Activated CD8-positive, alpha-beta memory T cell treated with anti-CD3 and anti-CD28 coated beads, Interleukin-2, amount 10 ng/mL, durations not matched to agents 7 days and 5 days (primary cell): ENCODE measurements at regions not wholly inside any gene's neighbourhood (a gene's known extent, or its start where the extent isn't known, plus 50 kb on each side); places are given as distances from the start of the nearest gene placed in this dataset.

Experiments
- ATAC-seq: fragments of 150-1000 bp; cut with Tn5 transposase; one replicate; pipeline ENCODE4 v1.10.0; 2021; ENCODE audit warnings: moderate library complexity
- CTCF ChIA-PET: fragments of 350-600 bp; sonication (Branson Sonifier 250); formaldehyde crosslinking; loops from one replicate; lab custom pipeline; 2021; ENCODE audit warnings: antibody characterized with exemption; lab: Charles Lee
- DNase-seq: peaks from one replicate; pipeline ENCODE4 v3.0.0-alpha.2; 2020
- H3K27ac Mint-ChIP-seq: one replicate; pipeline ENCODE4 v1.8.0; 2021; ENCODE audit warnings: mild to moderate bottlenecking, mixed read lengths
- H3K27me3 Mint-ChIP-seq: one replicate; pipeline ENCODE4 v1.8.0; 2021; ENCODE audit warnings: mixed read lengths
- H3K36me3 Mint-ChIP-seq: one replicate; pipeline ENCODE4 v1.8.0; 2021; ENCODE audit warnings: mild to moderate bottlenecking, mixed read lengths
- H3K4me1 Mint-ChIP-seq: one replicate; pipeline ENCODE4 v1.8.0; 2021; ENCODE audit warnings: mixed read lengths
- H3K4me3 Mint-ChIP-seq: one replicate; pipeline ENCODE4 v1.8.0; 2021; ENCODE audit warnings: mild to moderate bottlenecking, moderate library complexity, mixed read lengths
- H3K9me3 Mint-ChIP-seq: one replicate; pipeline ENCODE4 v1.8.0; 2022; ENCODE audit warnings: low read depth, mixed read lengths

DNA sequence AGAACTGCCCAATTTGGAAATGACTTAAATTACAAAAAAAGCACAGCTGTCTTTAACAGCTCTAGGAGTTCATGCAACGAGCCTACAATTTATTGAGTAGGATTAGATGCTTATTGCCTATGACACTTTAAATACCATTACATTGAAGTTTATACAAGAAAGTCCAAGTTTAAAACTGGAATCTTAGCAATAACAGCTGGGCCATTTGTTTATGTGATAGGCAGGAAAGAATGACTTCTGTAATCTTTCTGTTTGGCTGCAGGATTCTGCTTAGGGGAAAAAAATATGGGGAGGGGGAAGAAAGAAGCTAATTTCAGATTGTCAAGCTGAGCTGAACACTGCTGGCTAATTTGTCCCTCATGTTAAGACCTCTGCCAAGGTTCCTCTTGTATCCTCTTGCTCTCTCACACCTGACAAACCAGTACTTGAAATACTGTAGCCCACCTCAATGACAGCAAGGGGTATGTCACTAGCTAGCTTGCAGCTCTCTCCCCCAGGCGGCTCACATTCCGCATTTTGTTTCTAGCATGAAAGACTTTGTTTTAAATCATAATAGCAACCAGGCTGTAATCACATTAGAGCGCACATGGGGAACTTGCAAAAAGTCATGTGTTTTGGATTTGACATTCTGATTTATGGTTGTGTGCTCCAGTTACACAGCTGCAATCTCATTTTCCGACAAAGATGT lies 384.8 kb downstream of the BMP4 start:
- no peaks in the 10 kb centered on the region for H3K4me1 Mint-ChIP-seq
- ATAC-seq = no peak
- CTCF ChIA-PET = no interaction called here

GRCh38 chr14:53570411-53571387 lies 385.9 kb downstream of the BMP4 start:
- CTCF ChIA-PET = no interaction called here
- Mint-ChIP-seq H3K4me3 (no peak overlapping the region), H3K9me3 (peaks cover 2% of the 10 kb centered on the region), H3K27ac (no peak overlapping the region), H3K4me1 (no peaks in the 10 kb centered on the region), H3K36me3 (no peaks in the 10 kb centered on the region), H3K27me3 (peaks cover 10% of the 10 kb centered on the region)
- no peak for DNase-seq
- ATAC-seq = no peak

More for the DNA sequence above, 384.8 kb downstream of the BMP4 start:
- Mint-ChIP-seq H3K9me3 (peaks cover 2% of the 10 kb centered on the region), H3K27me3 (peaks cover 10% of the 10 kb centered on the region), H3K4me3 (no peak overlapping the region), H3K36me3 (no peaks in the 10 kb centered on the region), H3K27ac (no peak overlapping the region)
- DNase-seq = no peak

- no peaks in the 10 kb centered on the region for H3K4me1 Mint-ChIP-seq
- H3K27ac Mint-ChIP-seq = no peak overlapping the region
- H3K9me3 Mint-ChIP-seq = peaks cover 2% of the 10 kb centered on the region
- peaks cover 10% of the 10 kb centered on the region for H3K27me3 Mint-ChIP-seq
- no peak overlapping the region for H3K4me3 Mint-ChIP-seq
- ATAC-seq (no peak), DNase-seq (no peak)
- CTCF ChIA-PET = no interaction called here
- H3K36me3 Mint-ChIP-seq = no peaks in the 10 kb centered on the region
Measured at GRCh38 chr14:53569446-53569845, 387.2 kb downstream of the BMP4 start.

GRCh38 chr14:53567236-53567780 lies 389.3 kb downstream of the BMP4 start:
- CTCF ChIA-PET = no interaction called here
- ATAC-seq = no peak
- H3K4me3 Mint-ChIP-seq = no peak overlapping the region
- no peaks in the 10 kb centered on the region for H3K4me1 Mint-ChIP-seq
- no peaks in the 10 kb centered on the region for H3K36me3 Mint-ChIP-seq
- H3K9me3 Mint-ChIP-seq = peaks cover 2% of the 10 kb centered on the region
- no peak for DNase-seq
- H3K27me3 Mint-ChIP-seq = peaks cover 8% of the 10 kb centered on the region
- no peak overlapping the region for H3K27ac Mint-ChIP-seq

- Mint-ChIP-seq H3K36me3 (no peaks in the 10 kb centered on the region), H3K27me3 (no peaks in the 10 kb centered on the region), H3K4me3 (no peak overlapping the region), H3K4me1 (no peaks in the 10 kb centered on the region), H3K9me3 (peaks cover 2% of the 10 kb centered on the region), H3K27ac (no peak overlapping the region)
- ATAC-seq = no peak
- CTCF ChIA-PET = no interaction called here
- no peak for DNase-seq
Measured at GRCh38 chr14:53564870-53565269, 391.8 kb downstream of the BMP4 start.

DNA sequence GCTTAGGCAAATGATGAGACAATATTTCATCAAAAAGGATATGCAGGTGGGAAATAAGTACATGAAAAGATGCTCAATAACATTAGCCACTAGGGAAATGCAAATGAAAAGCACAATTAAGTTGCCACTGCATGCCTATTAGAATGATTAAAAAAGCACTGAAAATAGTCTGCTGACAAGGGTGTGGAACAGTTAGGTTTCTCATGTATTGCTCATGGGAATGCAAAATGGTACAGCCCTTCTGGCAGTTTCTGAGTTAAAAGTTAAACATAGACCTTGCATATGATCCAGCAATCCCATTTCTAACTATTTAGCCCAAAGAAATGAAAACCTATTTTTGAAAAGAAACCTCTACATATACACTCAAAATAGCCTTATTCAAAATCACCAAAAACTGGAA lies 393.0 kb downstream of the BMP4 start:
- CTCF ChIA-PET = no interaction called here
- Mint-ChIP-seq H3K36me3 (no peaks in the 10 kb centered on the region), H3K27me3 (no peaks in the 10 kb centered on the region), H3K9me3 (peaks cover 2% of the 10 kb centered on the region), H3K4me3 (no peak overlapping the region), H3K4me1 (no peaks in the 10 kb centered on the region), H3K27ac (no peak overlapping the region)
- no peak for DNase-seq
- no peak for ATAC-seq

GRCh38 chr14:53553221-53553620 lies 400.1 kb upstream of the DDHD1 start:
- Mint-ChIP-seq H3K36me3 (no peaks in the 10 kb centered on the region), H3K27me3 (no peaks in the 10 kb centered on the region)
- CTCF ChIA-PET = no interaction called here

GRCh38 chr14:53551862-53552261 lies 398.7 kb upstream of the DDHD1 start:
- Mint-ChIP-seq H3K27me3 (peaks cover 4% of the 10 kb centered on the region), H3K4me1 (no peaks in the 10 kb centered on the region), H3K9me3 (peaks cover 3% of the 10 kb centered on the region), H3K4me3 (no peak overlapping the region), H3K36me3 (no peaks in the 10 kb centered on the region), H3K27ac (no peak overlapping the region)
- CTCF ChIA-PET = no interaction called here
- no peak for DNase-seq
- no peak for ATAC-seq

More at GRCh38 chr14:53553221-53553620, 400.1 kb upstream of the DDHD1 start:
- H3K9me3 Mint-ChIP-seq = peaks cover 3% of the 10 kb centered on the region
- no peak overlapping the region for H3K4me3 Mint-ChIP-seq
- ATAC-seq = no peak
- no peak for DNase-seq
- H3K27ac Mint-ChIP-seq = no peak overlapping the region
- H3K4me1 Mint-ChIP-seq = no peaks in the 10 kb centered on the region

- DNase-seq (no peak), ATAC-seq (no peak)
- Mint-ChIP-seq H3K36me3 (no peaks in the 10 kb centered on the region), H3K27ac (no peak overlapping the region), H3K27me3 (peaks cover 4% of the 10 kb centered on the region), H3K4me3 (no peak overlapping the region), H3K4me1 (no peaks in the 10 kb centered on the region), H3K9me3 (peaks cover 3% of the 10 kb centered on the region)
- CTCF ChIA-PET = no interaction called here
Measured at GRCh38 chr14:53550776-53551175, 397.7 kb upstream of the DDHD1 start.

GRCh38 chr14:53549956-53550355 lies 396.8 kb upstream of the DDHD1 start:
- Mint-ChIP-seq H3K27ac (no peak overlapping the region), H3K4me3 (no peak overlapping the region), H3K36me3 (no peaks in the 10 kb centered on the region), H3K4me1 (no peaks in the 10 kb centered on the region), H3K27me3 (peaks cover 4% of the 10 kb centered on the region), H3K9me3 (peaks cover 3% of the 10 kb centered on the region)
- ATAC-seq = no peak
- no peak for DNase-seq
- CTCF ChIA-PET = no interaction called here

GRCh38 chr14:53547593-53547992 lies 394.5 kb upstream of the DDHD1 start:
- Mint-ChIP-seq H3K4me1 (no peaks in the 10 kb centered on the region), H3K4me3 (no peak overlapping the region), H3K27ac (no peak overlapping the region), H3K27me3 (peaks cover 4% of the 10 kb centered on the region), H3K36me3 (no peaks in the 10 kb centered on the region), H3K9me3 (peaks cover 3% of the 10 kb centered on the region)
- DNase-seq = no peak
- CTCF ChIA-PET = no interaction called here
- no peak for ATAC-seq

- Mint-ChIP-seq H3K4me3 (no peak overlapping the region), H3K36me3 (no peaks in the 10 kb centered on the region), H3K4me1 (no peaks in the 10 kb centered on the region), H3K27ac (no peak overlapping the region), H3K9me3 (peaks cover 3% of the 10 kb centered on the region), H3K27me3 (peaks cover 4% of the 10 kb centered on the region)
- CTCF ChIA-PET = no interaction called here
- ATAC-seq (no peak), DNase-seq (no peak)
Measured at GRCh38 chr14:53545217-53545616, 392.1 kb upstream of the DDHD1 start.

- no peak overlapping the region for H3K4me3 Mint-ChIP-seq
- CTCF ChIA-PET = no interaction called here
- H3K9me3 Mint-ChIP-seq = no peaks in the 10 kb centered on the region
- H3K27me3 Mint-ChIP-seq = peaks cover 2% of the 10 kb centered on the region
- H3K27ac Mint-ChIP-seq = no peak overlapping the region
- ATAC-seq = no peak
- DNase-seq = no peak
- H3K36me3 Mint-ChIP-seq = no peaks in the 10 kb centered on the region
- no peaks in the 10 kb centered on the region for H3K4me1 Mint-ChIP-seq
Measured at GRCh38 chr14:53542732-53543131, 389.6 kb upstream of the DDHD1 start.

- CTCF ChIA-PET = no interaction called here
Measured at GRCh38 chr14:53541411-53541810, 388.3 kb upstream of the DDHD1 start.

More at GRCh38 chr14:53541411-53541810, 388.3 kb upstream of the DDHD1 start:
- peaks cover 4% of the 10 kb centered on the region for H3K27me3 Mint-ChIP-seq
- no peaks in the 10 kb centered on the region for H3K9me3 Mint-ChIP-seq
- H3K4me3 Mint-ChIP-seq = no peak overlapping the region
- ATAC-seq = no peak
- DNase-seq = no peak
- no peaks in the 10 kb centered on the region for H3K4me1 Mint-ChIP-seq
- no peaks in the 10 kb centered on the region for H3K36me3 Mint-ChIP-seq
- H3K27ac Mint-ChIP-seq = no peak overlapping the region
